ENCODE measurements at regions not wholly inside any gene's neighbourhood (a gene's known extent, or its start where the extent isn't known, plus 50 kb on each side); places are given as distances from the start of the nearest gene placed in this dataset.

DNA sequence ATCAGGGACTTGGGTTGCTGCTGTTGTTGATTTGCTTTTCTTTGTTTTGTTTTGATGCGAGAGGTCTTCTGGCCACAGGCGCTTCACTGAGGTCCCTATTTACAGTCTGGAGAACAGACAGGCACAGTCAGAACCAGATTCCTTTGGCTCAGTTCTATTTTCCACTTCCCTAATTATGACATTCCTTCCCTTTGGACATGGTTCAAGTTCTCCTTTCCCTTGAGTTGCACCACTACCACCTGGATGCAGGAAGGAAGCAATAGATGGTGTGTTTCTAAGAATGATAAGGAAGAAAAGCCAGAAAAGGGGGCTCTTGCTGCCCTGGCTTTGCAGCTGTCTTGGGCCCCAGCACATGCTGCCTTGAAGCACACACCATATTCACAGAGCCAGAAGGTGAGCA lies 160.6 kb downstream of the MAF start:
- DNase-seq: no peak

DNA sequence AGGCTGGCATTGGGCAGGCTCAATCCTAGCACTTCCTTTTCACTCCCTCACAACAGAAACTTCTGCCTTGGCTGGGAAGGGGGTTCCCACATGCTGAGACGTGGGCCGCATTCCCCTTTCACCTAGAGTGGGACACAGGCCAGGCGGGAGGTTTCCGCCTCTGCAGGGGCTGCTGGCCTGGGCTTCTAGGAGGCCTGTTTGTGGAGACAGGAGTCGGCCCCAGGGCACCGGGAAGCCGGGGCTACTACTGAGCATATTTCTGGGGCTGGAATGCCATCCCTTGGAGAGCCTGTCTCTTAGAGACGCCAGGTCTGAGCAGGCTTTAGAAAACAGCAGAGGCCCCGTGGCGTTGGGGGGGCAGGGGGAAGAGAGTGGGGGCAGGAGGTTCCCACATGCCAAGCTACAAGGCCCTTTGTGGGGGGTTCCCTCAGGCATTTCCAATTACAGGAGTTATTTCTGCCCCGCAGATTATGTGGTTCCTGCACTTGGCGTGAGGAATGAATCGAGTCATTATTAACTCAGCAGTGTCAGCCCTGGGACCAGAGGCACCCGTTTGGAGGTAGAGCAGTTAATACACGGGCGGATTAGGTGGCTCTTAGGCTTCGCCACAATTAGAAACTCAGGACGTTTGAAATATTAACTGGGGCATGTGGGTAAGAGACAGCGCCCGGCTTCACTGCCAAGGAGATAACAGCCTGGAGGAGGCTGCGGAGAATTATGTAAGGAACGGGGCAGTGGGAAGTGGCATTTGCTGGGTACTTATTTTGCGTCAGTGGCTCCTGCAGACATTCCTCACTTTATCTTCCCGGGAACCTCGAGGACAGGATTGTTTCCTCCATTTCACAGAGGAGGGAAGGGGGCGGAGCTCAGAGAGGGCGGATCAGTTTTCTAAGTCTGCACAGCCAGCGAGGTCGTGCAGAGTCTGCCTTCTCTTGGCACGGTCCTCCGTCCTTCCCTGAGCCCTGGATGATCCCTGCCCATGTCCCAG lies 162.5 kb downstream of the MAF start:
- DNase-seq: no peak

GRCh38 chr16:79436885-79437284 lies 163.7 kb downstream of the MAF start:
- DNase-seq: no peak

DNA sequence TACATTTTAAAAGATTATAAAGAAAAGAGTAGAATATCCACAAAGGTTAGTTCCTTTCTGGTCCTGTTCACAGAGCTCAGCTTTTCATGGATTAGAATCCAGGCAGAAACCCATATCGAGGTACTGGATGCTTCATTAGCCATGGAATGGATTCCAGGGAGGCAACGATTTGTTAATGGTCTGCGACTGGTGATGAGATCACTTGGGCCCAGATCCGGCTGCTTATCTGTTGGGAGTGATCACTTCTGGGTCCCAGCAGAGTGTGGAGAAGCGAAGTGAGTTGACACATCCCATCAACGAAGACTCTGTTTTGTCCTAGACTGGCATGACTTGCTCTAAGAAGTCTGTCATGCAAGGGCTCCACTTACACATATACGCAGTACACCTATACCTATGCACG lies 165.8 kb downstream of the MAF start:
- DNase-seq: no peak

- no peak for DNase-seq
Observed at GRCh38 chr16:79434092-79434491, 166.4 kb downstream of the MAF start.

GRCh38 chr16:79431923-79432322 lies 168.6 kb downstream of the MAF start:
- DNase-seq: no peak

DNA sequence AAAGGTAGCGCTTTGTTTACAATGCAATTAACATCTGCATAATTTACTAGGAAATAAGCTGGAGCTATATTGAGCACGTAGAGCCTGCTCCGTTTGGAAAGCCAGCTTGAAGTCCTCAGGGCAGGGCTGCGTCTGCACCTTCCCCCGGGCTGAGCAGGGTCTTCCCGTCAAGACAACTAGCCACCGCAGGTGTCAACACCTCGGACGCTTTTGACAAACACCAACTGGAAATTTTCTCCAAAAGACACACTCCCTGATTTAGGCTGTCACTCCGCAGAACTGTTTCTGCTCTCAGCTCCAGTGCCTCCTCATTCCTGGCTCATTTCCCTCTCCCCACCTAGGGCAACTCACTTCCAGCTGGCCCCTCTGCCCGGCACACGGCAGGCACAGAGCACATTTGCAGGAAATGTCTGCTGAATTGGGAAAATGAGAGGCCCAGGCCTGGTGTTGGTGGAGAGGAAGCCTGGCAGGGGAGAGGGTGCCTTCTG lies 170.3 kb downstream of the MAF start:
- peak in 2 of 3 experiments; percentile 41 to 78 for DNase-seq

GRCh38 chr16:79429381-79430190 lies 171.0 kb downstream of the MAF start:
- DNase-seq: peak in 1 of 3 experiments; percentile 43

DNA sequence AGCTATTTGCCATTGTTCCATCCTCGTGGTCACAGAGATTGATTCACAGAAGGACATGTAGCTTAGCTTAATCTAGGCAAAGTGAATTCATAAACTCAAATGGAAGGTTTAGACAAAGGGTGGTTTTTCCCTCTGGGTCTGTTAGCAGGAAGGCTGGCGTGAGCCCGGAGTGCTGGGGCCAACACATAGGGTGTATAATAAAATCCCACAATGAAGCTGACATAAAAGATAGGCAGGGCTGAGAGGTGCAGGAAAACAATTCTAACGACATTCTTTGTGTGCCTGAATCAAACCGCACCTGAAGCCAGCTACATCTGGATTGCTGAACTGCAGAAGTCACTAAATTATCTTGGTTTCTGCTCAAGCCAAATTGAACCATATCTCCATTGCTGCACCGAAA lies 173.9 kb downstream of the MAF start:
- DNase-seq: no peak

- no peak for DNase-seq
Observed at GRCh38 chr16:79422064-79422463, 178.5 kb downstream of the MAF start.

DNA sequence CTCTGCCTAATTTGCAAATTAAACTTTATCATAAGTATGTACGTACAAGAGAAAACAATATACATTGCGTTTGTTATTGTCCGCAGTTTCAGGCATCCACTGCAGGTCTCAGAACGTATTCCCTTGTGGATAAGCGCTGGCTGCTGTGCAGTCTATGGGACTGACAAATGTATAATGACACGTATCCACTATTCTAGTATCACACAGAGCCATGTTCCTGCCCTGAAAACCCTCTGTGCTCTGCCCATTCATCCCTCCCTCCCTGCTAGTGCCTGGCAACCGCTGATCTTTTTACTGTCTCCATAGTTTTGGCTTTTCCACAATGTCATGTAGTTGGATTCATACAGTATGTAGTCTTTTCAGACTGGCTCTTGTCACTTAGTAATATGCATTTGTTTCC lies 179.4 kb downstream of the MAF start:
- DNase-seq: no peak

DNA sequence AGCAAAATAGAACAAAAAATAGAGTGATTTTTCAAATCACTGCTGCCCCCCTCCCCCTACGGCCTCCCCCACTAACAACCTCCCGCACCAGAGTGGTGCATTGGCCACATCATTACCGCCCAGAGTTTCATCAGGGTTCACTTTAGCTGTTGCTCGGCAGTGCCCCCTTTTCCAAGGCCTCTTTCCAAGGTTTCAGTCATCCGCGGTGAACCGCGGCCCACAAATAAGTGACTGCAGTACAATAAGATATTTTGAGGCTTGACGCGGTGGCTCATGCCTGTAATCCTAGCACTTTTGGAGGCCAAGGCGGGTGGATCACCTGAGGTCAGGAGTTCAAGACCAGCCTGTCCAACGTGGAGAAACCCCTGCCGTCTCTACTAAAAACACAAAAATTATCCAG lies 180.0 kb downstream of the MAF start:
- DNase-seq: no peak

- no peak for DNase-seq
Observed at GRCh38 chr16:79419148-79419547, 181.4 kb downstream of the MAF start.

GRCh38 chr16:79417601-79418008 lies 182.9 kb downstream of the MAF start:
- DNase-seq: no peak

GRCh38 chr16:79415983-79416640 lies 184.4 kb downstream of the MAF start:
- no peak for DNase-seq

DNA sequence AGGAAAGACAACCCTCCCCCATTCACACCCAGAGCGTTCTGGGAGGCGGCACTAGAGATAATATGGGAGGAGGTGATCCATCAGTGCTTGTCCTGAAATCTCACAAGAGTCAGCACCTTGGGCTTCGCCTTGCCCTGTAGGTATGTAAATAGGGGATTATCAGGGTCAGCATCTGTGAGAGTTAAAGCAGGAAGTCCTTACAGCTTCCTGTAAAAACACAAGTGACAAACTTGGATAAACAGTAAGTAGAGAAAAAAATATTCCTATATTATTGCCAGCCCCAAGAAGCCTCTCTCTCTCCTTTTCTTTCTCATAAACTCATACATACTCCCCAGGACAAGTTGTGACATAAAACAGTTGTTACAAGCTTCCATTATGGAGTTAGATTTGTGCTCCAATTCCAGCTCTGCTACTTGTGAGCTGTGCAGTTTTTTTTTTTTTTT lies 187.7 kb downstream of the MAF start:
- no peak for DNase-seq

DNA sequence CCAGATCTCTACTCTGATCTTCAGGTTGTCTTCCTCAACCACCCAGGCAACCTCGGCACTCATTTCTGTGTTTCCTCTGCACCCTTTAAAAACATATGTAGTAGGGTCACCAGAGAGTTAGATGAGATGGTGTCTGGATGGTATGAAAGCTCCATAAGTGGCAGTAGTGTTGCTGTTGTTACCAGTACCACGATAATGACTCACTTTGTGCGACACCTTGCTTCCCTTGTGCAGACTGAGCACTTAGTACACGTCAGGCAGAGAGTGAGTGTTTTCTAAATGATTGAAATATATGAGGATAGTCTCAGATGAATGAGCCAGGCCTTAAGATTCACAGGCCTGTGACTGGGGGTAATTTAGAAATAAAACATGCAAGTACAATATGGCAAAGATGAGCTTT lies 188.7 kb downstream of the MAF start:
- DNase-seq: no peak

GRCh38 chr16:79411357-79411756 lies 189.2 kb downstream of the MAF start:
- DNase-seq: no peak

GRCh38 chr16:79409978-79410377 lies 190.6 kb downstream of the MAF start:
- DNase-seq: no peak

- no peak for DNase-seq
Observed at GRCh38 chr16:79408355-79408754, 192.2 kb downstream of the MAF start.

DNA sequence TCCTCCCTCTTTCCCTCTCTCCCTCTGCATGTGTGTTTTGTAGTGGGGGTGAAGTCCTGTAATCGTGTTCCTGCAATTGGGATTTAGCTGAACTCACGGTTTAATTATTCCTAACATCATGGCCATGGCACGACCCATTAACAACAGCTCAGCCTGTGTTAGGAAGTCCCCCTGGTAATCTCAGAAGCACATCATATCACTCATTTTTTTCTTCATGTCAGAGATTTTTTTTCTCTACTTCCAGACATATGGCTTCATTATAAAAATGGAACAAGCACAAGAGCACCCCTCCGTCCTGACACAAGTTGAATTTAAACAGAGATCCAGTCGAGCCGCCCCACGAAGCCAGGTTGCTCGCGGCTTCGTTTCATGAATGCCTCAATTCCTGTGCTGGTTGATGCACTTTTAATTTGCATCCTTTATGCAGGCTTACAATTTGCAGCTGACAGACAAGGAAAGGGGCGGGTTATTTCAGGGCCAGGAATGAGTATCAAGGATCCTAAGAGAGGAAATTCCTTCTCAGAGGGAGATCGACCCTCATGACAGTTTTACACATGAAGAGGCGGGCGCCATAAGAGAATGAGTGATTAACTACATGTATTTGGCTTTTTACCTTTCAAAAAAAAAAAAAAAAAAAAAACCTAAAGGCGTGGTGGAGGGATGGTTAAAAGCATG lies 192.9 kb downstream of the MAF start:
- no peak for DNase-seq

DNA sequence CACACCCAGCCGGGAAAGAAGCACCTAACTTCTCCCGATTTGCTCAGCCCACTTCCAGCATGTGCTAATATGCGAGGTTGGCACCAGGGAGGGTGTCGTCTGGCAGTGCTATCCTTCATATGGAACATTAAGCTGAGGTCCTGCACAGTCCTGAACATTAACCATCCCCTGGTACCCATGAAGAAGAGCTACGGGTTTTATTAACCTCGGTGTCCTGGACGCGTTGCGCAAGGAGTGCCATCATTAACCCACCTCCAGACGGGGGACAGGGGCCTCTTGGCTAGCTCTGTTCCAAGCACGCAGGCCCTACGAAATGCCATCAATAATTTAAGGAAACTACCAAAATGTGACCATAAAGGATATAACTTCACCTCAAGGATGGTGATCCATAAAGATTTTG lies 193.5 kb downstream of the MAF start:
- no peak for DNase-seq

GRCh38 chr16:79404571-79404970 lies 196.0 kb downstream of the MAF start:
- no peak for DNase-seq
